Neural crest cell (in vitro differentiated cells): ENCODE measurements at regions not wholly inside any gene's neighbourhood (a gene's known extent, or its start where the extent isn't known, plus 50 kb on each side); places are given as distances from the start of the nearest gene placed in this dataset.

Experiments used
- DNase-seq: peaks from one replicate; pipeline ENCODE4 v3.0.0; 2021; ENCODE audit warnings: low read depth, mixed read lengths, low spot score
- H3K27ac Mint-ChIP-seq: one replicate; pipeline ENCODE4 v1.8.0; 2021; ENCODE audit warnings: mild to moderate bottlenecking, mixed read lengths; ENCODE audit not compliant: unreplicated experiment
- H3K27me3 Mint-ChIP-seq: 2 replicates; pipeline ENCODE4 v1.8.0; 2021; ENCODE audit warnings: low read depth, mild to moderate bottlenecking, mixed read lengths
- H3K36me3 Mint-ChIP-seq: 2 replicates; pipeline ENCODE4 v1.8.0; 2021; ENCODE audit warnings: low read depth, mild to moderate bottlenecking, mixed read lengths
- H3K4me1 Mint-ChIP-seq: 2 replicates; pipeline ENCODE4 v1.8.0; 2021; ENCODE audit warnings: mixed read lengths
- H3K4me3 Mint-ChIP-seq: one replicate; pipeline ENCODE4 v1.8.0; 2021; ENCODE audit warnings: mild to moderate bottlenecking, mixed read lengths
- H3K9me3 Mint-ChIP-seq: 2 replicates; pipeline ENCODE4 v1.8.0; 2021; ENCODE audit warnings: mixed read lengths
- TF ChIP-seq, protein P1 (sequence below): fragments of 200-600 bp; sonication (generic); conservative IDR thresholded peaks from 2 replicates; pipeline ENCODE4 v1.5.0; 2021; ENCODE audit warnings: antibody characterized with exemption, mild to moderate bottlenecking

DNA sequence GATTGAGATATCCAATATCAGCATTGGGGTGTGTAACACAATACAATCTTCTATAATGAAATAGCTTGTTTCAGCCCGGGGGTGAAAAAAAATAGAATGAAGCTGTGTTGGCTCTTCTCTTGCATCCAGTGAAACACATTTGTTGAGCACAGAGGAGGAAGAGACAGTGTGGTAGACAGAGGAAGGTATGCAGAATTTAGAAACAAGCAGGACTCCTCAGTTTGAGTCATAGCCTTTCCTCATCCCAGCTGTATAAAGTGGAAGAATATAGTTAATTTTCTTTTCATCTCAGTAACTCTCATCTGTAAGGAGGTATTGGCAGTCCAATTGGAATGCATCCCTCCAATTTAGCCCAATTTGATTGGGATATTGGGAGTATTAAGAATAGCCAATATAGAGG, 302.2 kb upstream of the VLDLR start:
- H3K36me3 Mint-ChIP-seq: peaks cover 19% of the 10 kb centered on the region
- no peak for DNase-seq
- H3K27me3 Mint-ChIP-seq: no peaks in the 10 kb centered on the region
- peaks cover 21% of the 10 kb centered on the region for H3K9me3 Mint-ChIP-seq
- no peak overlapping the region for H3K27ac Mint-ChIP-seq
- TF ChIP-seq, protein P1, sequence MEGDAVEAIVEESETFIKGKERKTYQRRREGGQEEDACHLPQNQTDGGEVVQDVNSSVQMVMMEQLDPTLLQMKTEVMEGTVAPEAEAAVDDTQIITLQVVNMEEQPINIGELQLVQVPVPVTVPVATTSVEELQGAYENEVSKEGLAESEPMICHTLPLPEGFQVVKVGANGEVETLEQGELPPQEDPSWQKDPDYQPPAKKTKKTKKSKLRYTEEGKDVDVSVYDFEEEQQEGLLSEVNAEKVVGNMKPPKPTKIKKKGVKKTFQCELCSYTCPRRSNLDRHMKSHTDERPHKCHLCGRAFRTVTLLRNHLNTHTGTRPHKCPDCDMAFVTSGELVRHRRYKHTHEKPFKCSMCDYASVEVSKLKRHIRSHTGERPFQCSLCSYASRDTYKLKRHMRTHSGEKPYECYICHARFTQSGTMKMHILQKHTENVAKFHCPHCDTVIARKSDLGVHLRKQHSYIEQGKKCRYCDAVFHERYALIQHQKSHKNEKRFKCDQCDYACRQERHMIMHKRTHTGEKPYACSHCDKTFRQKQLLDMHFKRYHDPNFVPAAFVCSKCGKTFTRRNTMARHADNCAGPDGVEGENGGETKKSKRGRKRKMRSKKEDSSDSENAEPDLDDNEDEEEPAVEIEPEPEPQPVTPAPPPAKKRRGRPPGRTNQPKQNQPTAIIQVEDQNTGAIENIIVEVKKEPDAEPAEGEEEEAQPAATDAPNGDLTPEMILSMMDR: no peak
- H3K4me1 Mint-ChIP-seq: no peaks in the 10 kb centered on the region
- H3K4me3 Mint-ChIP-seq: no peak overlapping the region

DNA sequence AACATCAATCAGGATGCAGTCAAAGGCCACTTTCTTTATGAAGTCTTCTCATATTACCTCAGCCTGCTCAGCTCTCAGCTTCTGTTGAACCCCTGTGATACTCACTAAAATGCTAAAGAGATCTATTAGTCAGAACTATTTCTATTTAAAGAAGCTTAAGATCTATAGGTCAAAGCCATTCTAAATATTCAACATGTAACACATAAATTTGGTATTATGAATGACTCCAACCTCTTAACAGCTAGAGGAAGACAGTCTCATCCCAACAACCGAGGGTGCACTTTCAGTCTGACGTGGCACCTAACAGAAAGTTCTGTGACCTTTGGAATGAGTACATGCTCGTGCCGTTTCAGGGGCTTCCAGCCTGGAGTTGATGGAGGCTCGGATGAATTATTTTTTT, 301.5 kb upstream of the VLDLR start:
- Mint-ChIP-seq H3K27ac (no peak overlapping the region), H3K4me3 (no peak overlapping the region), H3K9me3 (peaks cover 16% of the 10 kb centered on the region), H3K36me3 (peaks cover 12% of the 10 kb centered on the region), H3K4me1 (no peaks in the 10 kb centered on the region), H3K27me3 (no peaks in the 10 kb centered on the region)
- TF ChIP-seq, protein P1: no peak
- DNase-seq: no peak

DNA sequence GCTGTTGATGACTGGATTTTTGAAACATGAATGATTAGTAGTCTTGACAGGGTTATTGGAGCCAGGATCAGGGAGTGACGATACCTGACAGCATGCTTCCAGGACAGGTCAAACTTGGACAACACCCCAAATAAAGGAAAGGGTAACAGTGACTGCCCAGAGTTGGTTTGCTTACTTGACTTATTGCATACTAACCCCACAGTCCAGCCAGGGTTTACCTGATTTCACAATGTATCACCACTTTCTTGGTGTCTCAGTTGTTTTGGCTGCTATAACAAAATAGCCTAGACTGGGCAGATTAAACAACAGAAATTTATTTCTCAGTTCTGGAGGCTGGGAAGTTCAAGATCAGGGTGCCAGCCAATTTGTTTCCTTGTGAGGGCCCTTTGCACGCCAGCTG, 301.0 kb upstream of the VLDLR start:
- Mint-ChIP-seq H3K9me3 (peaks cover 14% of the 10 kb centered on the region), H3K36me3 (peaks cover 10% of the 10 kb centered on the region), H3K27me3 (no peaks in the 10 kb centered on the region), H3K4me3 (no peak overlapping the region), H3K27ac (no peak overlapping the region), H3K4me1 (no peaks in the 10 kb centered on the region)
- DNase-seq: no peak
- TF ChIP-seq, protein P1: no peak

DNA sequence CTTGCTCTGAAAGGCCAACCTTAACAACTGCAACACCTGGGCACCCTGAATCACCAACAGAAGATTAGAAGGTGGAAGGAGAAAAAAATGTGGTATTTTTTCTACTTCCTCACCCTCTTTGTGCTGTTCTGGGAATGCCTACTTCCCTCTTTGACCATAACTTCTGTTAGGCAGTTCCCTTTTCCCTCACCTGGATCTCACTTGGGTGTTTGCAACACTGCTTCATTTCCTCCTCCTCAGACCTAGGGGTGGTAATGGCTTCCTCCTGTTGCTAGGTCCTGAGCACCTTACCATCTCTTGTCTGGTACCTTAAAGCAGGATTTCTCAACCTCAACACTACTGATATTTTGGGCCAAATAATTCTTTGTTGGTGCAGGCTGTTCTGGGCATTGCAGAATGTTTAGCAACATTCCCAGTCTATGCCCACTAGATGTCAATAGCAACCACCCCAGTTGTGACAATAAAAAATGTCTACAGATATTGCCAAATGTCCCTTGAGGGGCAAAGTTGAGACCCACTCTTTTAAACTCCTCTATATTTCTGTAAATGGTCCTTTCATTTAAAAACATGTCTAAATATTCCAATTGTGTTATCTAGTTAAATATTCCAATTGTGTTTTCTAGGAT, 300.0 kb upstream of the VLDLR start:
- TF ChIP-seq, protein P1: no peak
- Mint-ChIP-seq H3K9me3 (peaks cover 12% of the 10 kb centered on the region), H3K27ac (no peak overlapping the region), H3K27me3 (no peaks in the 10 kb centered on the region), H3K4me1 (no peaks in the 10 kb centered on the region), H3K36me3 (peaks cover 8% of the 10 kb centered on the region), H3K4me3 (no peak overlapping the region)
- DNase-seq: no peak

- Mint-ChIP-seq H3K27ac (no peak overlapping the region), H3K4me1 (no peaks in the 10 kb centered on the region), H3K9me3 (peaks cover 4% of the 10 kb centered on the region), H3K4me3 (no peak overlapping the region), H3K27me3 (no peaks in the 10 kb centered on the region), H3K36me3 (peaks cover 5% of the 10 kb centered on the region)
- DNase-seq: no peak
- TF ChIP-seq, protein P1: no peak
Measured at GRCh38 chr9:2324742-2325141, 296.8 kb upstream of the VLDLR start.
